Endothelial cell of umbilical vein (primary cell): ENCODE measurements at regions not wholly inside any gene's neighbourhood (a gene's known extent, or its start where the extent isn't known, plus 50 kb on each side); places are given as distances from the start of the nearest gene placed in this dataset.

Experiments
- BruUV-seq: library from RNA; stranded (reverse); fragments of 400-500 nt; replicated peaks from 2 replicates; lab custom pipeline; 2021; lab: Mats Ljungman, UMichigan
- CTCF ChIA-PET: fragments of 300-600, 350-600 bp; sonication (Branson Sonifier 250); formaldehyde crosslinking; loops from one replicate; lab custom pipeline; 2021; ENCODE audit warnings: antibody characterized with exemption, inconsistent platforms; lab: Charles Lee
- POLR2A ChIA-PET: fragments of 300-600, 350-600 bp; sonication (Branson Sonifier 250); formaldehyde crosslinking; loops from one replicate; lab custom pipeline; 2021; ENCODE audit warnings: antibody characterized with exemption, inconsistent platforms; lab: Charles Lee
- DNase-seq: peaks from one replicate; pipeline ENCODE4 v3.0.0-alpha.2; 2011; ENCODE audit warnings: low read depth, low spot score
- FAIRE-seq: peaks from 2 replicates; lab custom pipeline; 2011; peaks lifted over from hg19 to GRCh38; lab: Jason Lieb, UNC
- H2AFZ ChIP-seq: 2 replicates; pipeline ENCODE4 v1.6.0; 2012; ENCODE audit warnings: low read depth, low read length, control low read depth, inconsistent platforms
- H3K27ac ChIP-seq: 2 replicates; pipeline ENCODE4 v1.5.1; 2011; ENCODE audit warnings: low read depth, mild to moderate bottlenecking, control low read depth, low read length, moderate library complexity; ENCODE audit not compliant: insufficient read depth
- H3K27me3 ChIP-seq, 2 experiments: 2 replicates each; pipeline versions ENCODE4 v1.6.0 to v1.6.1; 2011; ENCODE audit warnings: low read length in 2 of 2, mixed read lengths in 1 of 2; ENCODE audit not compliant: control insufficient read depth in 2 of 2, insufficient read depth in 2 of 2
- H3K36me3 ChIP-seq, 2 experiments: 2 replicates in 1 of 2; 3 replicates in 1 of 2; pipeline ENCODE4 v1.5.1; 2011; ENCODE audit warnings: low read length in 2 of 2, mild to moderate bottlenecking in 1 of 2, moderate library complexity in 1 of 2; ENCODE audit not compliant: control insufficient read depth in 2 of 2, insufficient read depth in 2 of 2; ENCODE audit errors: extremely low read depth in 1 of 2
- H3K4me1 ChIP-seq: 3 replicates; pipeline ENCODE4 v1.5.1; 2011; ENCODE audit warnings: mild to moderate bottlenecking, low read length; ENCODE audit not compliant: control insufficient read depth, insufficient read depth; ENCODE audit errors: extremely low read depth
- H3K4me2 ChIP-seq: 2 replicates; pipeline ENCODE4 v1.6.1; 2011; ENCODE audit warnings: low read length, control low read depth, mixed read lengths; ENCODE audit not compliant: insufficient read depth
- H3K4me3 ChIP-seq, 3 experiments: fragments of 200-600 bp in 1 of 3; sonication (generic), shearing (Covaris generic) in 1 of 3; replicated peaks in 1 of 3; 2 replicates each; pipeline ENCODE4 v1.5.1; 2011 to 2016; ENCODE audit warnings: control low read depth in 3 of 3, low read length in 3 of 3, mild to moderate bottlenecking in 2 of 3, inconsistent platforms in 1 of 3, low read depth in 1 of 3, moderate library complexity in 1 of 3; ENCODE audit not compliant: insufficient read depth in 1 of 3
- H3K79me2 ChIP-seq: 2 replicates; pipeline ENCODE4 v1.6.0; 2012; ENCODE audit warnings: low read length, inconsistent platforms; ENCODE audit not compliant: control insufficient read depth, insufficient read depth
- H3K9ac ChIP-seq: replicated peaks from 2 replicates; pipeline ENCODE3; 2011; ENCODE audit warnings: low read length, control low read depth; ENCODE audit not compliant: insufficient read depth; ENCODE audit errors: extremely low read depth
- H3K9me1 ChIP-seq: replicated peaks from 3 replicates; pipeline ENCODE4 v1.6.0; 2011; ENCODE audit warnings: mild to moderate bottlenecking, low read length; ENCODE audit not compliant: control insufficient read depth, insufficient read depth; ENCODE audit errors: extremely low read depth
- H3K9me3 ChIP-seq: replicated peaks from 2 replicates; pipeline ENCODE4 v1.5.1; 2012; ENCODE audit warnings: low read length, inconsistent platforms; ENCODE audit not compliant: control insufficient read depth, insufficient read depth
- H4K20me1 ChIP-seq: replicated peaks from 2 replicates; pipeline ENCODE3; 2011; ENCODE audit warnings: mild to moderate bottlenecking, low read length; ENCODE audit not compliant: control insufficient read depth, insufficient read depth; ENCODE audit errors: extremely low read depth
- EZH2 ChIP-seq: IDR thresholded peaks from 2 replicates; pipeline ENCODE4 v1.6.1; 2012; ENCODE audit warnings: borderline replicate concordance, low read depth, mild to moderate bottlenecking, moderate library complexity, low read length, inconsistent platforms; ENCODE audit not compliant: severe bottlenecking
- FOS ChIP-seq: IDR thresholded peaks from 2 replicates; pipeline ENCODE4 v1.6.1; 2011; ENCODE audit warnings: mild to moderate bottlenecking, low read length, moderate library complexity, borderline replicate concordance; ENCODE audit not compliant: insufficient read depth
- GATA2 ChIP-seq: IDR thresholded peaks from 2 replicates; pipeline ENCODE4 v1.7.0; 2011; ENCODE audit warnings: low read depth, mild to moderate bottlenecking, moderate library complexity, mixed read lengths, low read length; ENCODE audit not compliant: insufficient read length, insufficient read depth
- MYC ChIP-seq: IDR thresholded peaks from one replicate; pipeline ENCODE4 v1.6.1; 2011; ENCODE audit warnings: mild to moderate bottlenecking, low read depth, low read length
- POLR2A ChIP-seq: IDR thresholded peaks from 2 replicates; pipeline ENCODE4 v1.6.1; 2012; ENCODE audit warnings: low read depth, mild to moderate bottlenecking, control low read depth, low read length
- POLR2AphosphoS5 ChIP-seq: IDR thresholded peaks from 2 replicates; pipeline ENCODE4 v1.6.1; 2012; ENCODE audit warnings: low read depth, mild to moderate bottlenecking, control low read depth, low read length, moderate library complexity; ENCODE audit not compliant: insufficient read depth
- dilution Hi-C: fragments of 300-500 bp; cut with MboI; formaldehyde crosslinking; loops from one replicate; pipeline ENCODE4 v1.15.0; 2019; ENCODE audit warnings: low sequenced_read_pairs; ENCODE audit not compliant: extremely low pct_ligation_motif_present
- intact Hi-C: fragments of 100-400 bp; cut with micrococcal nuclease; formaldehyde crosslinking; loops from one replicate; pipeline ENCODE4 v1.10.0; 2022
- TF ChIP-seq, protein P1 (sequence below): IDR thresholded peaks from 2 replicates; pipeline ENCODE4 v1.6.1; 2011; ENCODE audit not compliant: insufficient read depth, insufficient read length
- TF ChIP-seq, protein P2 (sequence below), 2 donors: IDR thresholded peaks; 1 replicate in 1 of 2; 2 replicates in 1 of 2; pipeline ENCODE4 v1.5.1; 2011; ENCODE audit warnings: low read length in 2 of 2, mild to moderate bottlenecking in 2 of 2, moderate library complexity in 2 of 2, control low read depth in 1 of 2, inconsistent platforms in 1 of 2, low read depth in 1 of 2; ENCODE audit not compliant: insufficient read depth in 1 of 2; ENCODE audit errors: extremely low read depth in 1 of 2

DNA sequence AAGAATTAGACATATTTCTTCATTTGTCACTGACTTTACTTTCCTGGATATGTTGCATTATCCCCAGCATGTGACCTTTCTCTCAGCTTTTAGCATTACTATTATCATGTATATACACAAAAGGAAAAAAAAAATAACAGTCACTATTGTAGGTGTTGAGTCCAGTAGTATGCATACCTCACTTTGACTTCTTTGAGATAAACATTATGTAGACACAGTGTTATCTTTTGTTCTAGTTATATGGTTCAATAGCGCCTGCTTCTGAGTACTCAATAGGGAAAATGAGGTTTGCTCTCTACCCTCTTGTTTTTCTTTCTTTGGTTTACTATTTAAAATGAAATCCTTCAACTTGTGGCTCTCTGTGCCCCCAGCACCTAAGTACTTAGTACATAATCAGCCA, 409.6 kb upstream of the PKN2 start:
- intact Hi-C loops (no loop called here), dilution Hi-C loops (no loop called here)
- Histone ChIP-seq H3K9me1 (no peaks in the 10 kb centered on the region), H3K27ac (no peak overlapping the region), H3K9me3 (no peaks in the 10 kb centered on the region), H3K4me1 (no peaks in the 10 kb centered on the region), H3K4me2 (no peak overlapping the region), H3K36me3 (no peaks in the 10 kb centered on the region), H3K9ac (no peak overlapping the region), H3K79me2 (no peaks in the 10 kb centered on the region), H3K4me3 (no peak overlapping the region), H4K20me1 (no peaks in the 10 kb centered on the region), H3K27me3 (no peaks in the 10 kb centered on the region), H2AFZ (no peak overlapping the region)
- ChIA-PET CTCF (interaction anchor here (1.0 kb wide), 1 partner anchor 94 kb away, joined by 3 read pairs; no protein-coding TSS in a partner anchor), POLR2A (no interaction called here)
- BruUV-seq: no TSS peak
- TF ChIP-seq GATA2: no peak
- no peak for TF ChIP-seq POLR2AphosphoS5
- no peak for TF ChIP-seq MYC
- no peak for TF ChIP-seq EZH2
- TF ChIP-seq, protein P1, sequence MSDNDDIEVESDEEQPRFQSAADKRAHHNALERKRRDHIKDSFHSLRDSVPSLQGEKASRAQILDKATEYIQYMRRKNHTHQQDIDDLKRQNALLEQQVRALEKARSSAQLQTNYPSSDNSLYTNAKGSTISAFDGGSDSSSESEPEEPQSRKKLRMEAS: no peak
- DNase-seq (no peak), FAIRE-seq (no peak)

DNA sequence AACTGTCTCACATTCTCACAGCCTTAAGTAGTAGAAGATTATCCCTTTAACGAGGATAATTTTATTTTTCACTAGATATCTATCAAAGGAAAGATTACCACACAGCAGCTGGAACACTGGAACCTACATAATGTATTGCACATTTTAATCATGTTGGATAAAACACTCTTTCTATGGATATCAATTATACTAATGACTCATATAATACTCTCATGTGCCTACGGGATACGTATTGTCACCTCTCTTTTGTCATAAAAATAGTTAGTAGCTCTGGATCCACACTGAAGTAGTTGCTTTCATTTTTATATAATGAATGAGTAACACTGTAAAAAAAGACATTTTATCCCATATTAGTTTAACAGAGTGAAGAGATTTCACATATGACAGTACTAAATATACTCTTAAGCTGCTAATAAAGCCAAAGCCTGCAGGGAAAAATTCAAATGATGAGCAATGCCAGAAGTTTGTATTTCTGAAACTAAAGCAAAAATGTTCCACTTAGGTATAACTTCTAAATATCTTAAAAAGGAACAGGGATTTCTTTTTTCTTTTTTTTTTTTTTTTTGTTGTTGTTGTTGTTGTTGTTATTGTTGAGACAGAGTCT, 408.7 kb upstream of the PKN2 start:
- Histone ChIP-seq H3K9me1 (no peaks in the 10 kb centered on the region), H3K36me3 (no peaks in the 10 kb centered on the region), H3K4me3 (no peak overlapping the region), H3K9me3 (no peaks in the 10 kb centered on the region), H2AFZ (no peak overlapping the region), H3K4me1 (no peaks in the 10 kb centered on the region), H3K79me2 (no peaks in the 10 kb centered on the region), H3K4me2 (no peak overlapping the region), H4K20me1 (no peaks in the 10 kb centered on the region), H3K27me3 (no peaks in the 10 kb centered on the region), H3K9ac (no peak overlapping the region), H3K27ac (no peak overlapping the region)
- ChIA-PET POLR2A (no interaction called here), CTCF (interaction anchor here (0.7 kb wide), 1 partner anchor 803 kb away, joined by 3 read pairs; no protein-coding TSS in a partner anchor)
- TF ChIP-seq, protein P1: no peak
- TF ChIP-seq FOS (no peak), MYC (no peak), POLR2A (no peak)
- TF ChIP-seq, protein P2, sequence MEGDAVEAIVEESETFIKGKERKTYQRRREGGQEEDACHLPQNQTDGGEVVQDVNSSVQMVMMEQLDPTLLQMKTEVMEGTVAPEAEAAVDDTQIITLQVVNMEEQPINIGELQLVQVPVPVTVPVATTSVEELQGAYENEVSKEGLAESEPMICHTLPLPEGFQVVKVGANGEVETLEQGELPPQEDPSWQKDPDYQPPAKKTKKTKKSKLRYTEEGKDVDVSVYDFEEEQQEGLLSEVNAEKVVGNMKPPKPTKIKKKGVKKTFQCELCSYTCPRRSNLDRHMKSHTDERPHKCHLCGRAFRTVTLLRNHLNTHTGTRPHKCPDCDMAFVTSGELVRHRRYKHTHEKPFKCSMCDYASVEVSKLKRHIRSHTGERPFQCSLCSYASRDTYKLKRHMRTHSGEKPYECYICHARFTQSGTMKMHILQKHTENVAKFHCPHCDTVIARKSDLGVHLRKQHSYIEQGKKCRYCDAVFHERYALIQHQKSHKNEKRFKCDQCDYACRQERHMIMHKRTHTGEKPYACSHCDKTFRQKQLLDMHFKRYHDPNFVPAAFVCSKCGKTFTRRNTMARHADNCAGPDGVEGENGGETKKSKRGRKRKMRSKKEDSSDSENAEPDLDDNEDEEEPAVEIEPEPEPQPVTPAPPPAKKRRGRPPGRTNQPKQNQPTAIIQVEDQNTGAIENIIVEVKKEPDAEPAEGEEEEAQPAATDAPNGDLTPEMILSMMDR (IDR thresholded peaks at IDR 0.05; ENCODE audit: extremely low read depth in 1 of 2, insufficient read depth in 1 of 2, low read depth in 1 of 2, low read length in 2 of 2): no peak
- dilution Hi-C loops (no loop called here), intact Hi-C loops (no loop called here)
- BruUV-seq: no TSS peak
- no peak for FAIRE-seq
- DNase-seq: no peak
